H1 (cell line): ENCODE measurements at regions not wholly inside any gene's neighbourhood (a gene's known extent, or its start where the extent isn't known, plus 50 kb on each side); places are given as distances from the start of the nearest gene placed in this dataset.

ENCODE experiments used
- CTCF ChIA-PET: fragments of 300-600 bp; sonication (Branson Sonifier 250); formaldehyde crosslinking; loops from one replicate; lab custom pipeline; 2021; ENCODE audit not compliant: partially characterized antibody; lab: Charles Lee
- POLR2A ChIA-PET: fragments of 300-600 bp; sonication (Branson Sonifier 250); formaldehyde crosslinking; loops from one replicate; lab custom pipeline; 2021; ENCODE audit warnings: inconsistent platforms; ENCODE audit not compliant: partially characterized antibody; lab: Charles Lee
- DNase-seq, 2 experiments: peaks; one replicate each; pipeline versions ENCODE4 v3.0.0 to v3.0.0-alpha.2; 2010 to 2022; ENCODE audit warnings: low spot score in 2 of 2, low read depth in 1 of 2, mixed read lengths in 1 of 2
- FAIRE-seq: peaks from 2 replicates; lab custom pipeline; 2011; peaks lifted over from hg19 to GRCh38; lab: Jason Lieb, UNC
- H2AFZ ChIP-seq: 2 replicates; pipeline ENCODE4 v1.8.1; 2012; ENCODE audit warnings: low read length, inconsistent platforms
- H2AK5ac ChIP-seq: 2 replicates; pipeline ENCODE4 v1.6.1; 2013; ENCODE audit warnings: low read depth, low read length
- H2BK120ac ChIP-seq: replicated peaks from 2 replicates; pipeline ENCODE3; 2013; ENCODE audit warnings: low read depth, low read length, inconsistent platforms
- H2BK12ac ChIP-seq: 2 replicates; pipeline ENCODE4 v1.6.1; 2013; ENCODE audit warnings: low read depth, low read length
- H2BK15ac ChIP-seq: 2 replicates; pipeline ENCODE4 v1.6.1; 2013; ENCODE audit warnings: low read length
- H2BK20ac ChIP-seq: 2 replicates; pipeline ENCODE4 v1.6.1; 2013; ENCODE audit warnings: low read length
- H2BK5ac ChIP-seq: 2 replicates; pipeline ENCODE4 v1.6.1; 2013; ENCODE audit warnings: low read depth, low read length
- H3K14ac ChIP-seq: 2 replicates; pipeline ENCODE4 v1.6.1; 2013; ENCODE audit warnings: inconsistent platforms; ENCODE audit not compliant: insufficient read length
- H3K18ac ChIP-seq: 2 replicates; pipeline ENCODE4 v1.6.1; 2013; ENCODE audit warnings: low read length; ENCODE audit errors: extremely low read depth
- H3K23ac ChIP-seq: 2 replicates; pipeline ENCODE4 v1.6.1; 2013; ENCODE audit warnings: inconsistent platforms; ENCODE audit not compliant: insufficient read length
- H3K23me2 ChIP-seq: 2 replicates; pipeline ENCODE4 v1.6.1; 2013; ENCODE audit warnings: low read depth, low read length
- H3K27ac ChIP-seq: 2 replicates; pipeline ENCODE4 v1.6.1; 2011; ENCODE audit warnings: low read depth, low read length, inconsistent platforms
- H3K27me3 ChIP-seq, 4 experiments: replicated peaks in 1 of 4; 1 replicate in 1 of 4; 2 replicates in 3 of 4; pipeline versions ENCODE4 v1.6.1 to v1.8.1; 2011 to 2013; ENCODE audit warnings: low read length in 3 of 4, mild to moderate bottlenecking in 3 of 4, inconsistent platforms in 2 of 4, mixed read lengths in 2 of 4, moderate library complexity in 1 of 4; ENCODE audit not compliant: control insufficient read depth in 3 of 4, insufficient read depth in 3 of 4; ENCODE audit errors: extremely low read depth in 1 of 4
- H3K36me3 ChIP-seq, 4 experiments: 2 replicates each; pipeline versions ENCODE4 v1.6.1 to v1.8.1; 2011 to 2013; ENCODE audit warnings: mild to moderate bottlenecking in 4 of 4, low read length in 3 of 4, moderate library complexity in 2 of 4, control low read depth in 1 of 4, inconsistent platforms in 1 of 4; ENCODE audit not compliant: insufficient read depth in 4 of 4, control insufficient read depth in 2 of 4
- H3K4ac ChIP-seq: replicated peaks from 2 replicates; pipeline ENCODE3; 2013; ENCODE audit warnings: low read length, low read depth, mixed read lengths, inconsistent platforms; ENCODE audit not compliant: insufficient read length
- H3K4me1 ChIP-seq, 4 experiments: replicated peaks in 1 of 4; 1 replicate in 1 of 4; 2 replicates in 3 of 4; pipeline versions ENCODE4 v1.6.1 to v1.8.1; 2011 to 2013; ENCODE audit warnings: low read length in 3 of 4, inconsistent platforms in 2 of 4, mixed read lengths in 1 of 4; ENCODE audit not compliant: insufficient read depth in 4 of 4, control insufficient read depth in 3 of 4
- H3K4me2 ChIP-seq, 2 experiments: 2 replicates each; pipeline versions ENCODE4 v1.6.1 to v1.8.1; 2011 to 2013; ENCODE audit warnings: low read depth in 2 of 2, low read length in 2 of 2, control low read depth in 1 of 2, inconsistent platforms in 1 of 2, mild to moderate bottlenecking in 1 of 2; ENCODE audit not compliant: insufficient read depth in 1 of 2
- H3K4me3 ChIP-seq, 4 experiments: fragments of 200-600, 300-600 bp in 1 of 4; sonication (generic), shearing (Covaris generic), sonication (Bioruptor Twin) in 1 of 4; 2 replicates each; pipeline versions ENCODE4 v1.5.1 to v1.8.1; 2011 to 2016; ENCODE audit warnings: low read length in 4 of 4, low read depth in 3 of 4, control low read depth in 2 of 4, inconsistent platforms in 2 of 4, mild to moderate bottlenecking in 2 of 4, mixed read lengths in 1 of 4, moderate library complexity in 1 of 4; ENCODE audit not compliant: insufficient read depth in 2 of 4; ENCODE audit errors: extremely low read depth in 1 of 4
- H3K56ac ChIP-seq: replicated peaks from 2 replicates; pipeline ENCODE3; 2013; ENCODE audit warnings: low read depth, mild to moderate bottlenecking, mixed read lengths, low read length, inconsistent platforms; ENCODE audit not compliant: insufficient read length
- H3K79me1 ChIP-seq: 2 replicates; pipeline ENCODE4 v1.6.1; 2013; ENCODE audit warnings: low read depth, low read length, control low read depth
- H3K79me2 ChIP-seq, 2 experiments: 2 replicates each; pipeline versions ENCODE4 v1.6.1 to v1.8.1; 2012 to 2013; ENCODE audit warnings: low read length in 2 of 2, mild to moderate bottlenecking in 2 of 2, inconsistent platforms in 1 of 2; ENCODE audit not compliant: insufficient read depth in 2 of 2, control insufficient read depth in 1 of 2
- H3K9ac ChIP-seq, 4 experiments: replicated peaks in 1 of 4; 1 replicate in 1 of 4; 2 replicates in 3 of 4; pipeline versions ENCODE4 v1.6.1 to v1.8.1; 2011 to 2013; ENCODE audit warnings: low read depth in 3 of 4, low read length in 3 of 4, control low read depth in 2 of 4, mild to moderate bottlenecking in 2 of 4, moderate library complexity in 2 of 4, inconsistent platforms in 1 of 4; ENCODE audit errors: extremely low read depth in 1 of 4
- H3K9me3 ChIP-seq, 2 experiments: 2 replicates each; pipeline versions ENCODE4 v1.6.1 to v1.8.1; 2012 to 2013; ENCODE audit warnings: mild to moderate bottlenecking in 2 of 2, moderate library complexity in 2 of 2, control low read depth in 1 of 2, inconsistent platforms in 1 of 2, low read depth in 1 of 2, low read length in 1 of 2, mixed read lengths in 1 of 2; ENCODE audit not compliant: insufficient read depth in 2 of 2
- H4K20me1 ChIP-seq, 2 experiments: replicated peaks in 1 of 2; 2 replicates each; pipeline versions ENCODE3 to v1.8.1; 2011 to 2013; ENCODE audit warnings: inconsistent platforms in 2 of 2, low read length in 2 of 2, mild to moderate bottlenecking in 1 of 2; ENCODE audit not compliant: insufficient read depth in 2 of 2, control insufficient read depth in 1 of 2
- H4K5ac ChIP-seq: 2 replicates; pipeline ENCODE4 v1.6.1; 2013; ENCODE audit warnings: low read length, low read depth, mixed read lengths, inconsistent platforms; ENCODE audit not compliant: insufficient read length
- H4K8ac ChIP-seq: 2 replicates; pipeline ENCODE4 v1.8.0; 2013; ENCODE audit warnings: mild to moderate bottlenecking, moderate library complexity, low read length, inconsistent platforms; ENCODE audit not compliant: insufficient read depth; ENCODE audit errors: extremely low read depth
- H4K91ac ChIP-seq: replicated peaks from 2 replicates; pipeline ENCODE3; 2013; ENCODE audit warnings: low read length, mixed read lengths, inconsistent platforms; ENCODE audit not compliant: insufficient read length
- ATF2 ChIP-seq: IDR thresholded peaks from 2 replicates; pipeline ENCODE4 v1.6.1; 2012; ENCODE audit warnings: low read length, inconsistent platforms
- CREB1 ChIP-seq: IDR thresholded peaks from 2 replicates; pipeline ENCODE4 v1.6.1; 2012; ENCODE audit warnings: inconsistent platforms
- HDAC6 ChIP-seq: IDR thresholded peaks from one replicate; pipeline ENCODE4 v1.7.1; 2012; ENCODE audit warnings: low read depth, mild to moderate bottlenecking, inconsistent platforms, low read length, moderate library complexity
- KDM1A ChIP-seq: fragments of 200-600, 300-600 bp; sonication (generic); IDR thresholded peaks from 2 replicates; pipeline ENCODE4 v1.7.1; 2016; ENCODE audit warnings: mild to moderate bottlenecking, low read length, borderline replicate concordance
- KDM5A ChIP-seq: fragments of 200-600 bp; IDR thresholded peaks from 2 replicates; pipeline ENCODE4 v1.7.1; 2012; ENCODE audit warnings: mild to moderate bottlenecking, low read length, inconsistent platforms, mixed read lengths
- NRF1 ChIP-seq: IDR thresholded peaks from 2 replicates; pipeline ENCODE4 v1.6.1; 2011; ENCODE audit warnings: mild to moderate bottlenecking, low read depth, low read length, improper control_type of control experiment
- PHF8 ChIP-seq: fragments of 200-600 bp; sonication (generic); conservative IDR thresholded peaks from 2 replicates; pipeline ENCODE4 v1.7.1; 2012; ENCODE audit warnings: low read depth, mild to moderate bottlenecking, inconsistent platforms, low read length, moderate library complexity
- POLR2A ChIP-seq, 2 experiments: IDR thresholded peaks; 1 replicate in 1 of 2; 2 replicates in 1 of 2; pipeline ENCODE4 v1.6.1; 2011; ENCODE audit warnings: low read depth in 2 of 2, low read length in 2 of 2, mild to moderate bottlenecking in 2 of 2; ENCODE audit errors: control extremely low read depth in 1 of 2
- POLR2AphosphoS5 ChIP-seq: IDR thresholded peaks from 2 replicates; pipeline ENCODE4 v1.6.1; 2011; ENCODE audit warnings: low read depth, low read length
- SIN3A ChIP-seq, 2 experiments: IDR thresholded peaks in 1 of 2; conservative IDR thresholded peaks in 1 of 2; 2 replicates each; pipeline ENCODE4 v1.6.1; 2011 to 2012; ENCODE audit warnings: low read length in 2 of 2, improper control_type of control experiment in 1 of 2, low read depth in 1 of 2, mild to moderate bottlenecking in 1 of 2
- SIRT6 ChIP-seq: IDR thresholded peaks from one replicate; pipeline ENCODE4 v1.7.1; 2012; ENCODE audit warnings: low read length, inconsistent platforms
- SP1 ChIP-seq: IDR thresholded peaks from 2 replicates; pipeline ENCODE4 v1.6.1; 2011; ENCODE audit warnings: low read depth, low read length
- SP2 ChIP-seq: IDR thresholded peaks from 2 replicates; pipeline ENCODE4 v1.6.1; 2012; ENCODE audit warnings: mild to moderate bottlenecking, low read length, inconsistent platforms
- SUZ12 ChIP-seq: fragments of 200-600 bp; sonication (generic); IDR thresholded peaks from 2 replicates; pipeline ENCODE4 v1.6.1; 2012; ENCODE audit warnings: mild to moderate bottlenecking, inconsistent platforms, low read length, moderate library complexity, mixed read lengths
- TAF1 ChIP-seq: IDR thresholded peaks from 2 replicates; pipeline ENCODE4 v1.6.1; 2011; ENCODE audit warnings: mild to moderate bottlenecking, low read depth, low read length
- WGBS, 2 experiments: shearing (Covaris generic) in 1 of 2; methylation state at CpG; one replicate each; pipeline versions ENCODE4 v1.1.6 to v1.1.7; 2013 to 2015; ENCODE audit warnings: low lambda C conversion rate in 2 of 2, mixed read lengths in 2 of 2, inconsistent platforms in 1 of 2, low coverage in 1 of 2, missing lambda C conversion rate in 1 of 2; ENCODE audit not compliant: insufficient replicate concordance in 2 of 2, insufficient coverage in 1 of 2, insufficient read length in 1 of 2; ENCODE audit errors: extremely low coverage in 1 of 2, missing lambda C conversion rate in 1 of 2; 5-methylcytosine and 5-hydroxymethylcytosine counted together

GRCh38 chr4:115852767-115853091, 739.3 kb upstream of the NDST4 start:
- H3K4me3 ChIP-seq = no peak overlapping the region
- no peak overlapping the region for H3K23ac ChIP-seq
- no peaks in the 10 kb centered on the region for H3K23me2 ChIP-seq
- H2BK15ac ChIP-seq = 0 out of 2 replicates have a peak overlapping the region, but pooled peaks have one; percentile 19
- no peak overlapping the region for H4K8ac ChIP-seq
- 80% methylated on average over 1 of the region's 1 CpG; no CpG with 5 or more reads in 1 of the 2 experiments for WGBS, 2 experiments
- no peak for FAIRE-seq
- no peak overlapping the region for H3K56ac ChIP-seq
- H3K18ac ChIP-seq = no peak overlapping the region
- no peak overlapping the region for H3K9ac ChIP-seq
- no peak overlapping the region for H2BK5ac ChIP-seq
- CTCF ChIA-PET = interaction anchor here (0.7 to 2.8 kb wide), 26 partner anchors 8 to 937 kb away, joined by 3 to 13 read pairs (median 4); no protein-coding TSS in a partner anchor
- H3K79me2 ChIP-seq = no peaks in the 10 kb centered on the region
- H4K20me1 ChIP-seq = no peaks in the 10 kb centered on the region
- no peak for DNase-seq
- no peak overlapping the region for H3K4me2 ChIP-seq
- peak overlapping the region; percentile 57; the same call in 1 of the 2 replicates for H2AFZ ChIP-seq
- POLR2A ChIA-PET = no interaction called here
- H3K14ac ChIP-seq = no peak overlapping the region
- no peak overlapping the region for H4K5ac ChIP-seq
- H2BK12ac ChIP-seq = no peak overlapping the region
- H3K4me1 ChIP-seq = no peaks in the 10 kb centered on the region
- H3K9me3 ChIP-seq = no peaks in the 10 kb centered on the region
- H2BK20ac ChIP-seq = no peak overlapping the region
- H3K4ac ChIP-seq = no peak overlapping the region
- no peak overlapping the region for H3K27ac ChIP-seq
- no peak overlapping the region for H4K91ac ChIP-seq
- H3K36me3 ChIP-seq = no peaks in the 10 kb centered on the region
- H2AK5ac ChIP-seq = no peak overlapping the region
- H3K27me3 ChIP-seq = no peaks in the 10 kb centered on the region
- H3K79me1 ChIP-seq = no peaks in the 10 kb centered on the region
- no peak overlapping the region for H2BK120ac ChIP-seq
- TF ChIP-seq NRF1 (no peak), SIRT6 (no peak), CREB1 (no peak), ATF2 (no peak), PHF8 (no peak), HDAC6 (no peak), TAF1 (no peak), KDM1A (no peak), SP1 (no peak), SP2 (no peak), SUZ12 (no peak), POLR2A (IDR thresholded peaks at IDR 0.05; ENCODE audit: control extremely low read depth in 1 of 2, low read depth in 2 of 2, low read length in 2 of 2) (no peak), KDM5A (no peak), SIN3A (conservative IDR thresholded peaks at IDR 0.05 in 1 of 2, IDR thresholded peaks at IDR 0.05 in 1 of 2; ENCODE audit: low read depth in 1 of 2, low read length in 2 of 2) (no peak), POLR2AphosphoS5 (no peak)
